ENCODE measurements at regions not wholly inside any gene's neighbourhood (a gene's known extent, or its start where the extent isn't known, plus 50 kb on each side); places are given as distances from the start of the nearest gene placed in this dataset.

GRCh38 chr18:78627551-78628346, 351.9 kb upstream of the SALL3 start:
- no peak for TF ChIP-seq CTCF (IDR thresholded peaks at IDR 0.05; ENCODE audit: low read depth, low read length)
- no peak overlapping the region for H3K4me3 ChIP-seq (ENCODE audit: low read depth, low read length)

DNA sequence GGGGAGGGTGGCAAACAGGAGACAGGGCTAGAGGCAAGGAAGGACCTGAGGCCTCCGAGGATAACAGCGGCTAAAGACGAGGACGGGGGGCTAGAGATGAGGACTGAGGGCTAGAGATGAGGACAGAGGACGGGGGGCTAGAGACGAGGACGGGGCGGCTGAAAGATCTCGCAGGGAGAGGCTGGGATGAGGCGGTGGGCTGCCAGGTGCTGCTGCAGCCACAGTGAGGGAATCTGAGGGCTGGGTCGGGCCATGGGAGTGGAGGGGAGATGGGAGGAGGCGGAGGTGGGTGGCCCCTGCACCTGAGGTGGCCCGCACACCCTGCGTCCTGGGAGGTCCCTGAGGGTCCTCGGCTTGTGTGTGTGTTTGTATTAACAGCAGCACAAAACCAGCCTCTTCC, 350.2 kb upstream of the SALL3 start:
- no peak for TF ChIP-seq CTCF (IDR thresholded peaks at IDR 0.05; ENCODE audit: low read depth, low read length)
- no peak overlapping the region for H3K4me3 ChIP-seq (ENCODE audit: low read depth, low read length)

DNA sequence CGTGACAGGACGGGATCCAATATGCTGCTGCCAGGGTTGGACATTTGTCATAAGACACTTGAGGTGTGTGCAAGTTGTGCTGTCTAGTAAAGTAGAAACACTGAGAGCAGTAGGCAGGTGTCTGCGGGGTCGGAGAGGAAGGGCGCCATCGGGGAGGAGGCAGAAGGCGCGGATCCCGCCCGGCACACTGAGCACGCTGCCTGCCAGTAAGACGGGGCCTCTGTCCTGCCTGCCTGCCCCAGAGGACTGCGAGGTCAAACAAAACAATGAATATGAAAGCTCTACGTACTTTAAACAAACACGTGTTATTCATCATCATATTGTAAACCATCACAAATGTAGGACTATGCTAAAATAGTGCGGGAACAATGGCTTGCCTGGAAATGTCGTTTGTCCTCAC, 349.3 kb upstream of the SALL3 start:
- H3K4me3 ChIP-seq (ENCODE audit: low read depth, low read length) = no peak overlapping the region
- no peak for TF ChIP-seq CTCF (IDR thresholded peaks at IDR 0.05; ENCODE audit: low read depth, low read length)

- TF ChIP-seq CTCF (IDR thresholded peaks at IDR 0.05; ENCODE audit: low read depth, low read length) = no peak
- no peak overlapping the region for H3K4me3 ChIP-seq (ENCODE audit: low read depth, low read length)
Measured at GRCh38 chr18:78630981-78631510, 348.6 kb upstream of the SALL3 start.

DNA sequence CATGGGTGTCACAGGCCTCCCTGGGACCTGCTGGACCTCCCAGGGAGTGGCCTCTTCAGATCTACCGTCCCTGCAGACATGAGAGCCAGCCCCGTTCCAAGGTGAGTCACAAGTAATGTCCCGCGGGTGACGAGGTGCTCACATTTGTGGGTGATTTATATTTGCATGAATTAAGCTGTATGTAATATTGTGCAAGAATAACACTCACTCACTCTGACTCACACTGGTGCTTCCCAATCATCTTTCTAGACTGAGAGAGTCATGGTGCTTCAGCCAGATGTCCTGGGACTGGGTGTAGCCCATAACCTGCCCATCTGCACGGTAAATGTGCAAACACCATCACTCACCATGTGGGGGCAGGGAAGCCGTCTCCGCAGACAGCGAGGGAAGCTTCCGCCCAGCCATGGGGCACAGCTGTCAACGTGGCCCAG, 347.5 kb upstream of the SALL3 start:
- TF ChIP-seq CTCF (IDR thresholded peaks at IDR 0.05; ENCODE audit: low read depth, low read length) = no peak
- no peak overlapping the region for H3K4me3 ChIP-seq (ENCODE audit: low read depth, low read length)

GRCh38 chr18:78634061-78634696, 345.4 kb upstream of the SALL3 start:
- H3K4me3 ChIP-seq (ENCODE audit: low read depth, low read length) = no peak overlapping the region
- no peak for TF ChIP-seq CTCF (IDR thresholded peaks at IDR 0.05; ENCODE audit: low read depth, low read length)
